AG08396 (cell line): ENCODE measurements at regions not wholly inside any gene's neighbourhood (a gene's known extent, or its start where the extent isn't known, plus 50 kb on each side); places are given as distances from the start of the nearest gene placed in this dataset.
"Not testable (repeated sequence)": the region's sequence is repeated elsewhere in the genome, so short reads cannot be mapped to it uniquely, and the experiment has no call there.

Experiments
- DNase-seq: peaks from one replicate; pipeline ENCODE4 v3.0.0; 2012; ENCODE audit warnings: low spot score, mixed read lengths

- no peak for DNase-seq
These were observed 192.5 kb downstream of the NDUFA10 start for GRCh38 chr2:239832490-239833268.

- DNase-seq = no peak
These were observed 193.2 kb downstream of the NDUFA10 start for GRCh38 chr2:239831861-239832489.

- DNase-seq = no peak
These were observed 194.0 kb downstream of the NDUFA10 start for GRCh38 chr2:239831001-239831731.

- no peak for DNase-seq
These were observed 194.8 kb downstream of the NDUFA10 start for GRCh38 chr2:239830121-239831000.

GRCh38 chr2:239829326-239829725, 195.8 kb downstream of the NDUFA10 start:
- DNase-seq = no peak

- DNase-seq = not testable (repeated sequence)
These were observed 196.2 kb downstream of the NDUFA10 start for GRCh38 chr2:239828973-239829275.

- no peak for DNase-seq
These were observed 196.8 kb downstream of the NDUFA10 start for GRCh38 chr2:239828192-239828972.

GRCh38 chr2:239827523-239827890, 197.6 kb downstream of the NDUFA10 start:
- DNase-seq = no peak

- no peak for DNase-seq
These were observed 198.2 kb downstream of the NDUFA10 start for GRCh38 chr2:239826786-239827522.

GRCh38 chr2:239826376-239826775, 198.8 kb downstream of the NDUFA10 start:
- no peak for DNase-seq

- no peak for DNase-seq
These were observed 199.5 kb downstream of the NDUFA10 start for GRCh38 chr2:239825705-239825979.

- DNase-seq = no peak
These were observed 200.1 kb downstream of the NDUFA10 start for GRCh38 chr2:239824866-239825704.

GRCh38 chr2:239824046-239824694, 201.0 kb downstream of the NDUFA10 start:
- DNase-seq = no peak

GRCh38 chr2:239822146-239822831, 202.9 kb downstream of the NDUFA10 start:
- no peak for DNase-seq

GRCh38 chr2:239821694-239822075, 203.5 kb downstream of the NDUFA10 start:
- no peak for DNase-seq

- no peak for DNase-seq
These were observed 204.1 kb downstream of the NDUFA10 start for GRCh38 chr2:239820836-239821693.

- no peak for DNase-seq
These were observed 205.1 kb downstream of the NDUFA10 start for GRCh38 chr2:239819974-239820555.
